Tibial nerve (tissue), 3 donors: ENCODE measurements at regions not wholly inside any gene's neighbourhood (a gene's known extent, or its start where the extent isn't known, plus 50 kb on each side); places are given as distances from the start of the nearest gene placed in this dataset.

Source experiments
- POLR2A ChIP-seq, 2 donors: fragments of 450-650 bp; IDR thresholded peaks; one replicate each; pipeline ENCODE4 v1.6.1; 2017; ENCODE audit warnings: antibody characterized with exemption in 2 of 2, mild to moderate bottlenecking in 2 of 2, moderate library complexity in 2 of 2
- TF ChIP-seq, protein P1 (sequence below), 5 experiments: fragments of 200-600 bp in 3 of 5; fragments of 450-650 bp in 2 of 5; sonication (generic) in 3 of 5; IDR thresholded peaks; one replicate each; pipeline ENCODE4 v1.5.1; 2016 to 2019; ENCODE audit warnings: antibody characterized with exemption in 5 of 5, mild to moderate bottlenecking in 3 of 5, moderate library complexity in 2 of 5

DNA sequence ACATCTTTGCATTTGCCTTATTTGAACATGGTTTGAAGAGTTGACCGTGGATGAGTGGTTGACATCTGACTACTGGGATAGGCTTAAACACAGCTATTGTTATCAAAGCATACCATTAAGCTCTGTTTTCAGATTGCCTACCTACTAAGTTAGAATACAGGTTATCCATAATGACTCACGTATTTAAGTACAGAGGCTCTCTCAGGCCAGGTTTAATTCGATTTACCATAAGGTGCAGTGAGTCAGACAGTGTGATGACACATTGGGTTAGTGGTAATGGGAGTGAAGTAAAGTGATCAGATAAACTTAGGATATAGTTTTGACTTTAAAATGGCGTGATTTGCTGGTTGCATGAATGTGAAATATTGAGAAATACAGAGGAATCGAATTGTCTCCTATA, 732.0 kb upstream of the CTNND2 start:
- TF ChIP-seq POLR2A (IDR thresholded peaks at IDR 0.05): no peak
- TF ChIP-seq, protein P1, sequence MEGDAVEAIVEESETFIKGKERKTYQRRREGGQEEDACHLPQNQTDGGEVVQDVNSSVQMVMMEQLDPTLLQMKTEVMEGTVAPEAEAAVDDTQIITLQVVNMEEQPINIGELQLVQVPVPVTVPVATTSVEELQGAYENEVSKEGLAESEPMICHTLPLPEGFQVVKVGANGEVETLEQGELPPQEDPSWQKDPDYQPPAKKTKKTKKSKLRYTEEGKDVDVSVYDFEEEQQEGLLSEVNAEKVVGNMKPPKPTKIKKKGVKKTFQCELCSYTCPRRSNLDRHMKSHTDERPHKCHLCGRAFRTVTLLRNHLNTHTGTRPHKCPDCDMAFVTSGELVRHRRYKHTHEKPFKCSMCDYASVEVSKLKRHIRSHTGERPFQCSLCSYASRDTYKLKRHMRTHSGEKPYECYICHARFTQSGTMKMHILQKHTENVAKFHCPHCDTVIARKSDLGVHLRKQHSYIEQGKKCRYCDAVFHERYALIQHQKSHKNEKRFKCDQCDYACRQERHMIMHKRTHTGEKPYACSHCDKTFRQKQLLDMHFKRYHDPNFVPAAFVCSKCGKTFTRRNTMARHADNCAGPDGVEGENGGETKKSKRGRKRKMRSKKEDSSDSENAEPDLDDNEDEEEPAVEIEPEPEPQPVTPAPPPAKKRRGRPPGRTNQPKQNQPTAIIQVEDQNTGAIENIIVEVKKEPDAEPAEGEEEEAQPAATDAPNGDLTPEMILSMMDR (IDR thresholded peaks at IDR 0.05): no peak
